ENCODE measurements at regions not wholly inside any gene's neighbourhood (a gene's known extent, or its start where the extent isn't known, plus 50 kb on each side); places are given as distances from the start of the nearest gene placed in this dataset.

DNA sequence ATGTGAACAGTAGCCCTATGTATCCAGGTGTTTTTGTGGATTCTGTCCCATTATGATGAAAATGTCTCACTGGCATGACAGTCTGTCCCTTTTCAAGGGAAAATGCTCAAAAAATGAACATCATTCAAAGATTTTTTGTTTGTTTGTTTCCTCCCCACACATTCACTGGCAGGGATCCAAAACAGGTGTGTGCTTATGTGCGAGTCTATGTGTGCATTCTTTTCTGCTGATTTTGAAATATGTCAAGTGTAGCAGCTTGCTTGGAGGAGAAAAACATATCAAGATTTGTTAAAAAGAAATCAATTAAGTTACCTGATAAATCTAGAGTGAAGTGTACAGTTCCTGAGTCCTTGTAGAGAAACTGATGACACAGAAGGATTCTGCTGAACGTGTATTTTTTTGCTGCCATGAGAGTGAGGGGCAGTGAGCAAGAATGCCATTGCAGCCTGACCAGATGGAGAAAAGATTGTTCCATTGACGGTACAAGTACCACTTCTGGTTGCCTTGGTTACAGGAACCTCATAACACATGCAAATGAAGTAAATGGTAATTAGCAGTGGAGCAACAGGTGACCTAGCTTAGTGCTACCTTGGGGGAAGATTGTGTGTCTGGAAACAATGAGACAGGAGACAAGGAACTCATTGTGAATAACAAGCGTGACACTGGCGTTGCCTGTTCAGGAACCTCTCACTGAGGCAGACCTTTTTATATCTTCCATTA lies 277.4 kb upstream of the PHYHIPL start:
- no peaks in the 10 kb centered on the region for H3K9me3 ChIP-seq
- no peak overlapping the region for H3K27ac ChIP-seq (replicated peaks in 1 of 4)
- no peaks in the 10 kb centered on the region for H3K36me3 ChIP-seq
- H3K4me3 ChIP-seq, result no peak overlapping the region
- TF ChIP-seq, protein P1, sequence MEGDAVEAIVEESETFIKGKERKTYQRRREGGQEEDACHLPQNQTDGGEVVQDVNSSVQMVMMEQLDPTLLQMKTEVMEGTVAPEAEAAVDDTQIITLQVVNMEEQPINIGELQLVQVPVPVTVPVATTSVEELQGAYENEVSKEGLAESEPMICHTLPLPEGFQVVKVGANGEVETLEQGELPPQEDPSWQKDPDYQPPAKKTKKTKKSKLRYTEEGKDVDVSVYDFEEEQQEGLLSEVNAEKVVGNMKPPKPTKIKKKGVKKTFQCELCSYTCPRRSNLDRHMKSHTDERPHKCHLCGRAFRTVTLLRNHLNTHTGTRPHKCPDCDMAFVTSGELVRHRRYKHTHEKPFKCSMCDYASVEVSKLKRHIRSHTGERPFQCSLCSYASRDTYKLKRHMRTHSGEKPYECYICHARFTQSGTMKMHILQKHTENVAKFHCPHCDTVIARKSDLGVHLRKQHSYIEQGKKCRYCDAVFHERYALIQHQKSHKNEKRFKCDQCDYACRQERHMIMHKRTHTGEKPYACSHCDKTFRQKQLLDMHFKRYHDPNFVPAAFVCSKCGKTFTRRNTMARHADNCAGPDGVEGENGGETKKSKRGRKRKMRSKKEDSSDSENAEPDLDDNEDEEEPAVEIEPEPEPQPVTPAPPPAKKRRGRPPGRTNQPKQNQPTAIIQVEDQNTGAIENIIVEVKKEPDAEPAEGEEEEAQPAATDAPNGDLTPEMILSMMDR (IDR thresholded peaks at IDR 0.05), result no peak
- TF ChIP-seq POLR2A (IDR thresholded peaks at IDR 0.05; ENCODE audit: low read depth), result no peak
- no peak for TF ChIP-seq EP300 (IDR thresholded peaks at IDR 0.05)
- TF ChIP-seq POLR2AphosphoS5 (IDR thresholded peaks at IDR 0.05), result no peak
- whole genome bisulfite sequencing, result 88% methylated on average over 5 of the region's 5 CpGs
- DNase-seq (ENCODE audit: extremely low spot score), result no peak
- intact Hi-C loops (cut with DNase I), result no loop called here
- H3K27me3 ChIP-seq, result no peaks in the 10 kb centered on the region
- peaks cover 0 to 17% (median 13%) of the 10 kb centered on the region in 4 donors for H3K4me1 ChIP-seq

DNA sequence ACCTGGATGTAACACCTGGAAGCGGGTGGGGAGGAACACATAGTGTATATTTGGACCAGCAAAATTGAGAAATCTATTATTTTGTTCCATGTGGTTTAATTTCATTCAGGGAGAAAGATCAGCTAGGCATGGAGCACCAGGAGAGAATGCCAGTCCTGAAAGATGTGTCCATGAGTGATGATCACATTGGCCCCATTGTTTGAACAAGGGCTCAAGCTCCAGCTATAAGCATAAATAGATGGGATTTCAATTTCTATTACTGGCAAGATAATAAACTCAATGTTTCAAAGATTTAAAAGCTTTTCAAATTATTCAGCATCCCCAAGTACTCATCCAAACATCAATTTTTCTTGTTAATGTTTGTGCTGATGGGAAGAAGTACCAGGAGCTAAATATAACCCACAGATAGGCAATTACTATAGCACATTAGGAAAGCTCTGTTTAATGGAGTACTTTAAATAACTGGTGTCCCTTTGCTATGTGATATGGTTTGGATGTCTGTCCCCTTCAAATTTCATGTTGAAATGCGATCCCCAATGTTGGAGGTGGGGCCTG lies 275.3 kb upstream of the PHYHIPL start:
- WGBS, result 88% methylated on average over 2 of the region's 2 CpGs
- intact Hi-C loops (cut with DNase I), result no loop called here
- Histone ChIP-seq H3K27me3 (no peaks in the 10 kb centered on the region), H3K36me3 (no peaks in the 10 kb centered on the region), H3K9me3 (no peaks in the 10 kb centered on the region), H3K27ac (replicated peaks in 1 of 4) (no peak overlapping the region), H3K4me1 (peaks cover 0 to 17% (median 13%) of the 10 kb centered on the region in 4 donors), H3K4me3 (no peak overlapping the region)
- DNase-seq (ENCODE audit: extremely low spot score), result no peak
- TF ChIP-seq, protein P1 (IDR thresholded peaks at IDR 0.05), result no peak
- TF ChIP-seq EP300 (IDR thresholded peaks at IDR 0.05) (no peak), POLR2A (IDR thresholded peaks at IDR 0.05; ENCODE audit: low read depth) (no peak), POLR2AphosphoS5 (IDR thresholded peaks at IDR 0.05) (no peak)

DNA sequence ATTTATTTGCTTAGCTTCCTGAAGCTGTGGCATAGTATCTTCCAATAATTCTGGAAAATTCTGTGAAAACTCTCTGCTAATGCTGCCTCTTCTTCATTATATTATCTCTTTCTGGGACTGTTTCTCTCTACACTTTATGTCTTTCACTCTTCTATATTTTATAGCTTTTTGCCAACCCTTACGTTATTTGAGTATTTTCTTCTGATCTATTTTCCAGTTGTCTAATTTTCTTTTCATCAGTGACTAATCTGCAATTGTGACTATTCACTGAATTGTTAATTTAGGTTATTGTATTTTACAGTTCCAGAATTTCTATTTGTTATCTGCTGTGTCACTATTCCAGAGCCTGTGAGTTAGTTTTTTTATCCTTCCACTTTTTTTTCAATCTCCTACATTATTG lies 273.4 kb upstream of the PHYHIPL start:
- H3K9me3 ChIP-seq, result no peaks in the 10 kb centered on the region
- 90% methylated on average over 1 of the region's 1 CpG for WGBS
- H3K27me3 ChIP-seq, result no peaks in the 10 kb centered on the region
- no peak overlapping the region for H3K4me3 ChIP-seq
- no peak for TF ChIP-seq EP300 (IDR thresholded peaks at IDR 0.05)
- no peak for TF ChIP-seq POLR2AphosphoS5 (IDR thresholded peaks at IDR 0.05)
- TF ChIP-seq, protein P1 (IDR thresholded peaks at IDR 0.05), result no peak
- no peak for TF ChIP-seq POLR2A (IDR thresholded peaks at IDR 0.05; ENCODE audit: low read depth)
- no peak for DNase-seq (ENCODE audit: extremely low spot score)
- intact Hi-C loops (cut with DNase I), result no loop called here
- H3K27ac ChIP-seq (replicated peaks in 1 of 4), result no peak overlapping the region
- no peaks in the 10 kb centered on the region for H3K36me3 ChIP-seq
- H3K4me1 ChIP-seq, result no peaks in the 10 kb centered on the region

DNA sequence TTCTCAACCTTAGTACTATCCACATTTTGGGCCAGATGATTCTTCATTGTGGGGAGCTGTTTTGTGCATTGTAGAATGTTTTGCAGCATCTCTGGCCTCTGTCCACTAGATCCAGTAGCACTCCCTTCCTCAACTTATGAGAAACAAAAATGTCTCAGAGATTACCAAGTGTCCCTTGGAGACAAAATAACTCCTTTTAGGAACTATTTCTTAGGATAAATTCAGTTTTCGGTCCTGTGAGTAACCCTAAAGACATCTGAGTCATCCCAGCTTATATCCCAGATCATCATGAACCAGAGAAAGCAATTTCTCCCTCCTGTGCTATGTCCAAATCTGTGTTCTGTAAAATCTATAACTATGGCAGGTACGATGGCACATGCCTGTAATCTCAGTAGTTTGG lies 266.6 kb upstream of the PHYHIPL start:
- 88% methylated on average over 2 of the region's 2 CpGs for WGBS
- no peak for DNase-seq (ENCODE audit: extremely low spot score)
- H3K9me3 ChIP-seq, result no peaks in the 10 kb centered on the region
- intact Hi-C loops (cut with DNase I), result no loop called here
- H3K36me3 ChIP-seq, result no peaks in the 10 kb centered on the region
- H3K4me3 ChIP-seq, result no peak overlapping the region
- TF ChIP-seq, protein P1 (IDR thresholded peaks at IDR 0.05), result no peak
- TF ChIP-seq EP300 (IDR thresholded peaks at IDR 0.05), result no peak
- no peak for TF ChIP-seq POLR2A (IDR thresholded peaks at IDR 0.05; ENCODE audit: low read depth)
- no peak for TF ChIP-seq POLR2AphosphoS5 (IDR thresholded peaks at IDR 0.05)
- no peak overlapping the region for H3K27ac ChIP-seq (replicated peaks in 1 of 4)
- H3K27me3 ChIP-seq, result no peaks in the 10 kb centered on the region
- no peaks in the 10 kb centered on the region for H3K4me1 ChIP-seq

Data from esophagus muscularis mucosa (tissue), 4 donors.